Pulmonary artery endothelial cell (primary cell): ENCODE measurements at regions not wholly inside any gene's neighbourhood (a gene's known extent, or its start where the extent isn't known, plus 50 kb on each side); places are given as distances from the start of the nearest gene placed in this dataset.
"Not testable (repeated sequence)": the region's sequence is repeated elsewhere in the genome, so short reads cannot be mapped to it uniquely, and the experiment has no call there.

Experiments used
- DNase-seq: peaks from one replicate; pipeline ENCODE4 v3.0.0-alpha.2; 2011; ENCODE audit warnings: low read depth, low spot score

GRCh38 chr7:66537380-66537779, 91.3 kb upstream of the KCTD7 start:
- DNase-seq = no peak

- no peak for DNase-seq
These were observed 90.8 kb upstream of the KCTD7 start for GRCh38 chr7:66537876-66538275.

- DNase-seq = no peak
These were observed 89.4 kb upstream of the KCTD7 start for GRCh38 chr7:66539264-66539623.

GRCh38 chr7:66539902-66540375, 88.7 kb upstream of the KCTD7 start:
- no peak for DNase-seq

GRCh38 chr7:66542049-66542448, 86.6 kb upstream of the KCTD7 start:
- DNase-seq = no peak

GRCh38 chr7:66542528-66543269, 86.0 kb upstream of the KCTD7 start:
- DNase-seq = no peak

- DNase-seq = no peak
These were observed 79.2 kb upstream of the KCTD7 start for GRCh38 chr7:66549466-66549865.

- DNase-seq = no peak
These were observed 75.7 kb upstream of the KCTD7 start for GRCh38 chr7:66553001-66553400.

GRCh38 chr7:66553675-66554074, 75.0 kb upstream of the KCTD7 start:
- not testable (repeated sequence) for DNase-seq

GRCh38 chr7:66554291-66554690, 74.4 kb upstream of the KCTD7 start:
- not testable (repeated sequence) for DNase-seq

- DNase-seq = not testable (repeated sequence)
These were observed 73.7 kb upstream of the KCTD7 start for GRCh38 chr7:66554842-66555430.

GRCh38 chr7:66556177-66556548, 72.5 kb upstream of the KCTD7 start:
- no peak for DNase-seq

- DNase-seq = no peak
These were observed 72.0 kb upstream of the KCTD7 start for GRCh38 chr7:66556549-66557213.

- no peak for DNase-seq
These were observed 71.2 kb upstream of the KCTD7 start for GRCh38 chr7:66557214-66558200.

GRCh38 chr7:66558201-66558641, 70.5 kb upstream of the KCTD7 start:
- no peak for DNase-seq

GRCh38 chr7:66558660-66559465, 69.8 kb upstream of the KCTD7 start:
- DNase-seq = no peak

GRCh38 chr7:66564045-66564444, 64.6 kb upstream of the KCTD7 start:
- no peak for DNase-seq

- not testable (repeated sequence) for DNase-seq
These were observed 58.5 kb upstream of the KCTD7 start for GRCh38 chr7:66570179-66570578.

GRCh38 chr7:66571568-66571967, 57.1 kb upstream of the KCTD7 start:
- no peak for DNase-seq

- DNase-seq = not testable (repeated sequence)
These were observed 54.7 kb upstream of the KCTD7 start for GRCh38 chr7:66573782-66574495.
